HUES64 (cell line): ENCODE measurements at regions not wholly inside any gene's neighbourhood (a gene's known extent, or its start where the extent isn't known, plus 50 kb on each side); places are given as distances from the start of the nearest gene placed in this dataset.

Source experiments
- H3K27ac ChIP-seq: 2 replicates; pipeline ENCODE4 v1.7.0; 2013; ENCODE audit warnings: low read depth, low read length, inconsistent platforms
- H3K27me3 ChIP-seq: 2 replicates; pipeline ENCODE4 v1.6.1; 2013; ENCODE audit warnings: mild to moderate bottlenecking, low read length; ENCODE audit not compliant: insufficient read depth
- H3K36me3 ChIP-seq: 2 replicates; pipeline ENCODE4 v1.6.1; 2013; ENCODE audit warnings: mild to moderate bottlenecking, low read length; ENCODE audit not compliant: insufficient read depth
- H3K4me1 ChIP-seq: 2 replicates; pipeline ENCODE4 v1.6.1; 2013; ENCODE audit warnings: mild to moderate bottlenecking, low read length, moderate library complexity; ENCODE audit not compliant: insufficient read depth
- H3K4me3 ChIP-seq: 2 replicates; pipeline ENCODE4 v1.5.1; 2013; ENCODE audit warnings: mild to moderate bottlenecking, low read length, moderate library complexity
- H3K9ac ChIP-seq: 2 replicates; pipeline ENCODE4 v1.6.1; 2013; ENCODE audit warnings: mild to moderate bottlenecking, low read depth, low read length
- H3K9me3 ChIP-seq: 2 replicates; pipeline ENCODE4 v1.6.1; 2013; ENCODE audit warnings: low read depth, low read length; ENCODE audit not compliant: insufficient read depth
- WGBS: fragments of 150-250, 120-280 bp; methylation state at CpG from one replicate; pipeline ENCODE4 v1.1.7; 2013; ENCODE audit warnings: missing lambda C conversion rate; 5-methylcytosine and 5-hydroxymethylcytosine counted together

GRCh38 chrX:85620466-85620865 lies 241.0 kb upstream of the POF1B start:
- Histone ChIP-seq H3K27ac (no peak overlapping the region; the same call in 1 of the 2 replicates), H3K9ac (peak overlapping the region; percentile 33; the same call in 1 of the 2 replicates), H3K9me3 (no peaks in the 10 kb centered on the region), H3K4me1 (no peaks in the 10 kb centered on the region), H3K27me3 (no peaks in the 10 kb centered on the region), H3K36me3 (no peaks in the 10 kb centered on the region), H3K4me3 (no peak overlapping the region)
- WGBS = 92% methylated on average over 1 of the region's 1 CpG

- Histone ChIP-seq H3K36me3 (no peaks in the 10 kb centered on the region), H3K9ac (peak overlapping the region; percentile 33; the same call in 1 of the 2 replicates), H3K27ac (peak overlapping the region; percentile 41; the same call in 1 of the 2 replicates)
Measured at GRCh38 chrX:85619962-85620361, 240.5 kb upstream of the POF1B start.

GRCh38 chrX:85611926-85612325 lies 232.5 kb upstream of the POF1B start:
- Histone ChIP-seq H3K27ac (no peak overlapping the region), H3K27me3 (no peaks in the 10 kb centered on the region), H3K4me1 (no peaks in the 10 kb centered on the region), H3K9ac (no peak overlapping the region), H3K4me3 (no peak overlapping the region), H3K36me3 (no peaks in the 10 kb centered on the region), H3K9me3 (no peaks in the 10 kb centered on the region)

More at GRCh38 chrX:85619962-85620361, 240.5 kb upstream of the POF1B start:
- Histone ChIP-seq H3K9me3 (no peaks in the 10 kb centered on the region), H3K4me1 (no peaks in the 10 kb centered on the region), H3K4me3 (no peak overlapping the region), H3K27me3 (no peaks in the 10 kb centered on the region)

- Histone ChIP-seq H3K4me1 (peaks cover 9% of the 10 kb centered on the region; the same call in 1 of the 2 replicates), H3K4me3 (no peak overlapping the region), H3K9me3 (no peaks in the 10 kb centered on the region), H3K36me3 (no peaks in the 10 kb centered on the region), H3K9ac (no peak overlapping the region), H3K27me3 (no peaks in the 10 kb centered on the region), H3K27ac (no peak overlapping the region)
- WGBS = 93% methylated on average over 4 of the region's 4 CpGs
Measured at GRCh38 chrX:85592980-85593379, 213.5 kb upstream of the POF1B start.

- Histone ChIP-seq H3K27me3 (no peaks in the 10 kb centered on the region), H3K27ac (peak overlapping the region; percentile 41; the same call in 1 of the 2 replicates), H3K36me3 (no peaks in the 10 kb centered on the region), H3K4me3 (no peak overlapping the region), H3K9me3 (no peaks in the 10 kb centered on the region), H3K4me1 (peaks cover 9% of the 10 kb centered on the region; the same call in 1 of the 2 replicates), H3K9ac (no peak overlapping the region)
Measured at GRCh38 chrX:85591536-85591935, 212.1 kb upstream of the POF1B start.

GRCh38 chrX:85590638-85591037 lies 211.2 kb upstream of the POF1B start:
- H3K36me3 ChIP-seq = no peaks in the 10 kb centered on the region
- H3K9ac ChIP-seq = no peak overlapping the region
- peaks cover 9% of the 10 kb centered on the region; the same call in 1 of the 2 replicates for H3K4me1 ChIP-seq
- 55% methylated on average over 1 of the region's 2 CpGs for WGBS
- H3K27ac ChIP-seq = no peak overlapping the region; the same call in 1 of the 2 replicates
- H3K27me3 ChIP-seq = no peaks in the 10 kb centered on the region
- no peaks in the 10 kb centered on the region for H3K9me3 ChIP-seq
- no peak overlapping the region for H3K4me3 ChIP-seq

GRCh38 chrX:85573801-85574200 lies 194.3 kb upstream of the POF1B start:
- H3K9me3 ChIP-seq = no peaks in the 10 kb centered on the region
- H3K27me3 ChIP-seq = no peaks in the 10 kb centered on the region
- no peak overlapping the region for H3K27ac ChIP-seq
- no peak overlapping the region for H3K9ac ChIP-seq
- no peaks in the 10 kb centered on the region for H3K36me3 ChIP-seq
- H3K4me1 ChIP-seq = no peaks in the 10 kb centered on the region; the same call in 1 of the 2 replicates
- 93% methylated on average over 3 of the region's 3 CpGs for WGBS
- H3K4me3 ChIP-seq = no peak overlapping the region

- Histone ChIP-seq H3K27me3 (no peaks in the 10 kb centered on the region), H3K36me3 (no peaks in the 10 kb centered on the region), H3K4me3 (no peak overlapping the region), H3K27ac (no peak overlapping the region), H3K9me3 (no peaks in the 10 kb centered on the region), H3K4me1 (no peaks in the 10 kb centered on the region; the same call in 1 of the 2 replicates), H3K9ac (no peak overlapping the region)
- WGBS = no CpG with 5 or more reads among the region's 1 CpG
Measured at GRCh38 chrX:85570496-85570895, 191.0 kb upstream of the POF1B start.

GRCh38 chrX:85569686-85570085 lies 190.2 kb upstream of the POF1B start:
- no peak overlapping the region for H3K4me3 ChIP-seq
- no peak overlapping the region for H3K27ac ChIP-seq
- no peaks in the 10 kb centered on the region for H3K27me3 ChIP-seq
- no peaks in the 10 kb centered on the region for H3K36me3 ChIP-seq
- no peaks in the 10 kb centered on the region for H3K9me3 ChIP-seq
- no peaks in the 10 kb centered on the region; the same call in 1 of the 2 replicates for H3K4me1 ChIP-seq
- no peak overlapping the region for H3K9ac ChIP-seq
- WGBS = 82% methylated on average over 4 of the region's 4 CpGs

GRCh38 chrX:85569096-85569495 lies 189.6 kb upstream of the POF1B start:
- H3K9me3 ChIP-seq = no peaks in the 10 kb centered on the region
- no peaks in the 10 kb centered on the region for H3K27me3 ChIP-seq
- H3K27ac ChIP-seq = no peak overlapping the region
- H3K9ac ChIP-seq = no peak overlapping the region
- H3K36me3 ChIP-seq = no peaks in the 10 kb centered on the region
- no peaks in the 10 kb centered on the region; the same call in 1 of the 2 replicates for H3K4me1 ChIP-seq
- H3K4me3 ChIP-seq = no peak overlapping the region
- WGBS = no CpG with 5 or more reads among the region's 1 CpG

GRCh38 chrX:85561231-85561630 lies 181.8 kb upstream of the POF1B start:
- Histone ChIP-seq H3K4me3 (no peak overlapping the region), H3K36me3 (no peaks in the 10 kb centered on the region), H3K27me3 (no peaks in the 10 kb centered on the region), H3K27ac (no peak overlapping the region), H3K9me3 (no peaks in the 10 kb centered on the region), H3K9ac (no peak overlapping the region), H3K4me1 (no peaks in the 10 kb centered on the region)
- WGBS = 86% methylated on average over 7 of the region's 7 CpGs

GRCh38 chrX:85544609-85545008 lies 165.1 kb upstream of the POF1B start:
- H3K27me3 ChIP-seq = no peaks in the 10 kb centered on the region
- no peak overlapping the region for H3K4me3 ChIP-seq
- H3K9me3 ChIP-seq = no peaks in the 10 kb centered on the region
- H3K9ac ChIP-seq = no peak overlapping the region
- no peak overlapping the region for H3K27ac ChIP-seq
- no peaks in the 10 kb centered on the region for H3K36me3 ChIP-seq
- no CpG with 5 or more reads among the region's 4 CpGs for WGBS
- H3K4me1 ChIP-seq = no peaks in the 10 kb centered on the region
